ENCODE measurements at regions not wholly inside any gene's neighbourhood (a gene's known extent, or its start where the extent isn't known, plus 50 kb on each side); places are given as distances from the start of the nearest gene placed in this dataset.

DNA sequence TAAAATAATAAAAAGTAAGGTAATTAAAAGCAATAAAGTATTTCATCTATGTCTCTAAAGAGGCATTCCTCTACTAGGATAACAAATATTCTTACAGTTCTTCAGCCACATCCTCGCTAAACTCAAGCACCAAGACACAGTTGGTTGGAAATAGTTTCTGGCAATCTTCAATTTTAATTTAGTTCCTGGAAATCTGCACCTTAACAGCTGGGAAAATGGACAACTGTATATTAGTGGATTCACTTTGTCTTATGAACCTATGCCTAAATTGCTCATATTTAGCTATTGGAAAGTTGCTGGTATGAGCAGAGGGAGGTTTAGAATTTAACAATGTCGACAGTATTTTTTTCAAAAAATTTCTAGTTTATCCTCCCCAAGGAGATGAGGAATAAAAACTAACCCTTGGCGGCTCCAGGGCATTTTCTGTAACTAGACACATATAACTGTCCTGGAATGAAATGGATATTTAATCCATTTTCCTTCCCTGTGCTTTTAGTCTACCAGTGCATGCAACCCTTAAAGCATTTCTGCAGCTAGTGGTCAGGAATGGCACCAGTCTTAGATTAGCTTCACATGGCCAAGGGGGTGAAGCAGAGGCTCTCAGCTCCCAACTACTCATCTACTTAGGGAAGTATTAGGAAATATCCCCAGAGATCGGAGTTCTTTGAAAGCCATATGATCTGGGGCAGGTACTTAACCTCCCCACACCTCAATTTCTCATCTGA, 290.0 kb upstream of the THBS1 start:
- Histone ChIP-seq H3K79me1 (ENCODE audit: low read depth, low read length) (no peaks in the 10 kb centered on the region), H3K4me3 (ENCODE audit: extremely low read depth in 1 of 4, insufficient read depth in 2 of 4, low read depth in 3 of 4, low read length in 4 of 4) (no peak overlapping the region), H2AFZ (ENCODE audit: low read length) (no peak overlapping the region), H3K14ac (ENCODE audit: insufficient read length) (no peak overlapping the region), H2BK15ac (ENCODE audit: low read length) (no peak overlapping the region), H3K4ac (replicated peaks; ENCODE audit: insufficient read length, low read depth, low read length) (no peak overlapping the region), H2AK5ac (ENCODE audit: low read depth, low read length) (no peak overlapping the region), H3K4me2 (ENCODE audit: insufficient read depth in 1 of 2, low read depth in 2 of 2, low read length in 2 of 2) (no peak overlapping the region), H3K4me1 (replicated peaks in 1 of 4; ENCODE audit: control insufficient read depth in 3 of 4, insufficient read depth in 4 of 4, low read length in 3 of 4) (no peaks in the 10 kb centered on the region), H2BK20ac (ENCODE audit: low read length) (no peak overlapping the region), H4K5ac (ENCODE audit: insufficient read length, low read depth, low read length) (no peak overlapping the region), H2BK12ac (ENCODE audit: low read depth, low read length) (no peak overlapping the region), H3K9ac (replicated peaks in 1 of 4; ENCODE audit: extremely low read depth in 1 of 4, low read depth in 3 of 4, low read length in 3 of 4) (no peak overlapping the region), H4K8ac (ENCODE audit: extremely low read depth, insufficient read depth, low read length) (no peak overlapping the region), H2BK5ac (ENCODE audit: low read depth, low read length) (no peak overlapping the region), H3K27ac (ENCODE audit: low read depth, low read length) (no peak overlapping the region), H3K23ac (ENCODE audit: insufficient read length) (no peak overlapping the region), H3K18ac (ENCODE audit: extremely low read depth, low read length) (no peak overlapping the region), H3K79me2 (ENCODE audit: control insufficient read depth in 1 of 2, insufficient read depth in 2 of 2, low read length in 2 of 2) (no peaks in the 10 kb centered on the region), H4K91ac (replicated peaks; ENCODE audit: insufficient read length, low read length) (no peak overlapping the region), H3K9me3 (ENCODE audit: insufficient read depth in 2 of 2, low read depth in 1 of 2, low read length in 1 of 2) (peaks cover 0 to 3% of the 10 kb centered on the region in 2 experiments; a peak in 1 of 4 replicates), H2BK120ac (replicated peaks; ENCODE audit: low read depth, low read length) (no peak overlapping the region), H4K20me1 (replicated peaks in 1 of 2; ENCODE audit: control insufficient read depth in 1 of 2, insufficient read depth in 2 of 2, low read length in 2 of 2) (no peaks in the 10 kb centered on the region), H3K23me2 (ENCODE audit: low read depth, low read length) (no peaks in the 10 kb centered on the region), H3K56ac (replicated peaks; ENCODE audit: insufficient read length, low read depth, low read length) (no peak overlapping the region), H3K27me3 (replicated peaks in 1 of 4; ENCODE audit: control insufficient read depth in 3 of 4, extremely low read depth in 1 of 4, insufficient read depth in 3 of 4, low read length in 3 of 4) (no peaks in the 10 kb centered on the region), H3K36me3 (ENCODE audit: control insufficient read depth in 2 of 4, insufficient read depth in 4 of 4, low read length in 3 of 4) (no peaks in the 10 kb centered on the region)
- 81% methylated on average over 4 of the region's 4 CpGs; no CpG with 5 or more reads in 1 of the 2 experiments for WGBS, 2 experiments (ENCODE audit: extremely low coverage in 1 of 2, insufficient coverage in 1 of 2, insufficient read length in 1 of 2, insufficient replicate concordance in 2 of 2, low coverage in 1 of 2, low lambda C conversion rate in 2 of 2, missing lambda C conversion rate in 1 of 2)
- POLR2A ChIA-PET (ENCODE audit: partially characterized antibody), result no interaction called here
- CTCF ChIA-PET (ENCODE audit: partially characterized antibody), result no interaction called here
- TF ChIP-seq CTBP2 (IDR thresholded peaks at IDR 0.05; ENCODE audit: borderline replicate concordance, insufficient read depth, insufficient read length, low read length), result no peak
- TF ChIP-seq BRCA1 (IDR thresholded peaks at IDR 0.05; ENCODE audit: low read depth, low read length), result no peak
- no peak for TF ChIP-seq TCF12 (IDR thresholded peaks at IDR 0.05; ENCODE audit: low read depth, low read length)
- no peak for TF ChIP-seq CBX5 (IDR thresholded peaks at IDR 0.05; ENCODE audit: low read depth, low read length)
- no peak for TF ChIP-seq TBP (IDR thresholded peaks at IDR 0.05; ENCODE audit: low read depth, low read length)
- TF ChIP-seq, protein P1, sequence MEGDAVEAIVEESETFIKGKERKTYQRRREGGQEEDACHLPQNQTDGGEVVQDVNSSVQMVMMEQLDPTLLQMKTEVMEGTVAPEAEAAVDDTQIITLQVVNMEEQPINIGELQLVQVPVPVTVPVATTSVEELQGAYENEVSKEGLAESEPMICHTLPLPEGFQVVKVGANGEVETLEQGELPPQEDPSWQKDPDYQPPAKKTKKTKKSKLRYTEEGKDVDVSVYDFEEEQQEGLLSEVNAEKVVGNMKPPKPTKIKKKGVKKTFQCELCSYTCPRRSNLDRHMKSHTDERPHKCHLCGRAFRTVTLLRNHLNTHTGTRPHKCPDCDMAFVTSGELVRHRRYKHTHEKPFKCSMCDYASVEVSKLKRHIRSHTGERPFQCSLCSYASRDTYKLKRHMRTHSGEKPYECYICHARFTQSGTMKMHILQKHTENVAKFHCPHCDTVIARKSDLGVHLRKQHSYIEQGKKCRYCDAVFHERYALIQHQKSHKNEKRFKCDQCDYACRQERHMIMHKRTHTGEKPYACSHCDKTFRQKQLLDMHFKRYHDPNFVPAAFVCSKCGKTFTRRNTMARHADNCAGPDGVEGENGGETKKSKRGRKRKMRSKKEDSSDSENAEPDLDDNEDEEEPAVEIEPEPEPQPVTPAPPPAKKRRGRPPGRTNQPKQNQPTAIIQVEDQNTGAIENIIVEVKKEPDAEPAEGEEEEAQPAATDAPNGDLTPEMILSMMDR (IDR thresholded peaks at IDR 0.05; ENCODE audit: control extremely low read depth in 1 of 3, insufficient read depth in 1 of 3, low read depth in 1 of 3, low read length in 3 of 3), result no peak
- no peak for DNase-seq (ENCODE audit: low read depth in 1 of 2, low spot score in 2 of 2)
- no peak for FAIRE-seq
